Ectodermal cell (in vitro differentiated cells): ENCODE measurements at regions not wholly inside any gene's neighbourhood (a gene's known extent, or its start where the extent isn't known, plus 50 kb on each side); places are given as distances from the start of the nearest gene placed in this dataset.

Experiments
- H3K27ac ChIP-seq: 2 replicates; pipeline ENCODE4 v1.7.0; 2013; ENCODE audit warnings: mild to moderate bottlenecking, low read depth, low read length; ENCODE audit not compliant: insufficient read depth, poor library complexity, severe bottlenecking
- H3K27me3 ChIP-seq: 2 replicates; pipeline ENCODE4 v1.7.0; 2013; ENCODE audit warnings: mild to moderate bottlenecking, low read length; ENCODE audit not compliant: insufficient read depth, control insufficient read depth, poor library complexity, severe bottlenecking
- H3K36me3 ChIP-seq: one replicate; pipeline ENCODE4 v1.7.0; 2013; ENCODE audit warnings: low read length; ENCODE audit not compliant: control insufficient read depth, insufficient read depth
- H3K4me1 ChIP-seq: one replicate; pipeline ENCODE4 v1.7.0; 2013; ENCODE audit warnings: low read length; ENCODE audit not compliant: control insufficient read depth, insufficient read depth
- H3K4me3 ChIP-seq: 2 replicates; pipeline ENCODE4 v1.7.0; 2013; ENCODE audit warnings: low read depth, low read length, control low read depth; ENCODE audit not compliant: insufficient read depth
- H3K9me3 ChIP-seq: 2 replicates; pipeline ENCODE4 v1.7.0; 2013; ENCODE audit warnings: mild to moderate bottlenecking, low read length, moderate library complexity; ENCODE audit not compliant: control insufficient read depth
- WGBS, 2 experiments: methylation state at CpG; one replicate each; pipeline ENCODE4 v1.1.7; 2013; ENCODE audit warnings: missing lambda C conversion rate in 2 of 2; 5-methylcytosine and 5-hydroxymethylcytosine counted together

GRCh38 chr10:4692206-4692605 lies 133.8 kb upstream of the AKR1E2 start:
- no peaks in the 10 kb centered on the region for H3K27me3 ChIP-seq
- no peaks in the 10 kb centered on the region for H3K4me1 ChIP-seq
- no peaks in the 10 kb centered on the region for H3K9me3 ChIP-seq
- H3K36me3 ChIP-seq: no peaks in the 10 kb centered on the region
- 89 to 91% methylated on average over 1 to 2 of the region's 2 CpGs for WGBS, 2 experiments
- H3K27ac ChIP-seq: no peak overlapping the region
- H3K4me3 ChIP-seq: no peak overlapping the region

- Histone ChIP-seq H3K9me3 (no peaks in the 10 kb centered on the region), H3K27me3 (no peaks in the 10 kb centered on the region), H3K4me1 (no peaks in the 10 kb centered on the region), H3K27ac (no peak overlapping the region), H3K4me3 (no peak overlapping the region), H3K36me3 (no peaks in the 10 kb centered on the region)
- WGBS, 2 experiments: 74 to 93% methylated on average over 3 of the region's 5 CpGs
These were observed 134.2 kb upstream of the AKR1E2 start for GRCh38 chr10:4691776-4692175.

GRCh38 chr10:4691301-4691700 lies 134.7 kb upstream of the AKR1E2 start:
- no peaks in the 10 kb centered on the region for H3K27me3 ChIP-seq
- no peaks in the 10 kb centered on the region for H3K36me3 ChIP-seq
- WGBS, 2 experiments: 82 to 88% methylated on average over 4 of the region's 4 CpGs
- no peak overlapping the region for H3K4me3 ChIP-seq
- no peaks in the 10 kb centered on the region for H3K4me1 ChIP-seq
- H3K27ac ChIP-seq: no peak overlapping the region
- H3K9me3 ChIP-seq: no peaks in the 10 kb centered on the region

GRCh38 chr10:4688601-4689000 lies 137.4 kb upstream of the AKR1E2 start:
- Histone ChIP-seq H3K36me3 (no peaks in the 10 kb centered on the region), H3K4me3 (no peak overlapping the region)

GRCh38 chr10:4688168-4688567 lies 137.8 kb upstream of the AKR1E2 start:
- Histone ChIP-seq H3K27ac (no peak overlapping the region), H3K9me3 (no peaks in the 10 kb centered on the region), H3K4me3 (no peak overlapping the region), H3K36me3 (no peaks in the 10 kb centered on the region), H3K4me1 (no peaks in the 10 kb centered on the region), H3K27me3 (no peaks in the 10 kb centered on the region)
- 96 to 97% methylated on average over 2 to 3 of the region's 3 CpGs for WGBS, 2 experiments

More at GRCh38 chr10:4688601-4689000, 137.4 kb upstream of the AKR1E2 start:
- WGBS, 2 experiments: 83 to 100% methylated on average over 1 of the region's 1 CpG
- Histone ChIP-seq H3K27ac (no peak overlapping the region), H3K4me1 (no peaks in the 10 kb centered on the region), H3K27me3 (no peaks in the 10 kb centered on the region), H3K9me3 (no peaks in the 10 kb centered on the region)

GRCh38 chr10:4687397-4687796 lies 138.6 kb upstream of the AKR1E2 start:
- Histone ChIP-seq H3K9me3 (no peaks in the 10 kb centered on the region), H3K4me1 (no peaks in the 10 kb centered on the region), H3K4me3 (no peak overlapping the region), H3K36me3 (no peaks in the 10 kb centered on the region), H3K27ac (no peak overlapping the region), H3K27me3 (no peaks in the 10 kb centered on the region)
- WGBS, 2 experiments: 89 to 93% methylated on average over 2 to 3 of the region's 3 CpGs

- 92 to 95% methylated on average over 4 of the region's 4 CpGs for WGBS, 2 experiments
These were observed 139.4 kb upstream of the AKR1E2 start for GRCh38 chr10:4686644-4686996.

GRCh38 chr10:4685904-4686643 lies 139.9 kb upstream of the AKR1E2 start:
- Histone ChIP-seq H3K36me3 (no peaks in the 10 kb centered on the region), H3K4me3 (no peak overlapping the region), H3K27ac (no peak overlapping the region), H3K4me1 (no peaks in the 10 kb centered on the region), H3K9me3 (no peaks in the 10 kb centered on the region), H3K27me3 (no peaks in the 10 kb centered on the region)
- WGBS, 2 experiments: 93 to 99% methylated on average over 3 to 5 of the region's 5 CpGs

More at GRCh38 chr10:4686644-4686996, 139.4 kb upstream of the AKR1E2 start:
- no peak overlapping the region for H3K4me3 ChIP-seq
- H3K27ac ChIP-seq: no peak overlapping the region
- no peaks in the 10 kb centered on the region for H3K36me3 ChIP-seq
- H3K27me3 ChIP-seq: no peaks in the 10 kb centered on the region
- no peaks in the 10 kb centered on the region for H3K4me1 ChIP-seq
- H3K9me3 ChIP-seq: no peaks in the 10 kb centered on the region

- WGBS, 2 experiments: 78 to 92% methylated on average over 3 of the region's 3 CpGs
- no peaks in the 10 kb centered on the region for H3K36me3 ChIP-seq
- H3K4me1 ChIP-seq: no peaks in the 10 kb centered on the region
- no peaks in the 10 kb centered on the region for H3K27me3 ChIP-seq
- no peak overlapping the region for H3K27ac ChIP-seq
- H3K9me3 ChIP-seq: no peaks in the 10 kb centered on the region
- no peak overlapping the region for H3K4me3 ChIP-seq
These were observed 140.5 kb upstream of the AKR1E2 start for GRCh38 chr10:4685491-4685890.

- H3K9me3 ChIP-seq: no peaks in the 10 kb centered on the region
- no peak overlapping the region for H3K4me3 ChIP-seq
- no peaks in the 10 kb centered on the region for H3K36me3 ChIP-seq
- no peak overlapping the region for H3K27ac ChIP-seq
- H3K27me3 ChIP-seq: no peaks in the 10 kb centered on the region
- H3K4me1 ChIP-seq: no peaks in the 10 kb centered on the region
These were observed 141.6 kb upstream of the AKR1E2 start for GRCh38 chr10:4684434-4684833.

- H3K27me3 ChIP-seq: no peaks in the 10 kb centered on the region
These were observed 142.2 kb upstream of the AKR1E2 start for GRCh38 chr10:4683838-4684237.

More at GRCh38 chr10:4683838-4684237, 142.2 kb upstream of the AKR1E2 start:
- no peaks in the 10 kb centered on the region for H3K36me3 ChIP-seq
- no peak overlapping the region for H3K4me3 ChIP-seq
- H3K27ac ChIP-seq: no peak overlapping the region
- 91 to 96% methylated on average over 8 of the region's 8 CpGs for WGBS, 2 experiments
- H3K9me3 ChIP-seq: no peaks in the 10 kb centered on the region
- no peaks in the 10 kb centered on the region for H3K4me1 ChIP-seq
